Stimulated activated effector memory CD8-positive, alpha-beta T cell treated with anti-CD3 and anti-CD28 coated beads, Interleukin-12 subunit alpha, Interleukin-12 subunit beta, amount 100 ng/mL, for 72 hours (primary cell): ENCODE measurements at regions not wholly inside any gene's neighbourhood (a gene's known extent, or its start where the extent isn't known, plus 50 kb on each side); places are given as distances from the start of the nearest gene placed in this dataset.

ENCODE experiments used
- ATAC-seq: fragments of 150-1000 bp; cut with Tn5 transposase; 2 replicates; pipeline ENCODE4 v1.10.0; 2021
- DNase-seq, 2 donors: peaks; one replicate each; pipeline ENCODE4 v3.0.0; 2021 to 2022; ENCODE audit warnings: low spot score in 2 of 2
- H3K27ac Mint-ChIP-seq: one replicate; pipeline ENCODE4 v1.8.0; 2022; ENCODE audit warnings: mild to moderate bottlenecking, mixed read lengths
- H3K36me3 Mint-ChIP-seq: one replicate; pipeline ENCODE4 v1.8.0; 2022; ENCODE audit warnings: mild to moderate bottlenecking, mixed read lengths
- H3K4me1 Mint-ChIP-seq: one replicate; pipeline ENCODE4 v1.8.0; 2022; ENCODE audit warnings: mixed read lengths
- H3K4me3 Mint-ChIP-seq: one replicate; pipeline ENCODE4 v1.8.0; 2022; ENCODE audit warnings: mild to moderate bottlenecking, mixed read lengths
- H3K9me3 Mint-ChIP-seq: one replicate; pipeline ENCODE4 v1.8.0; 2022; ENCODE audit warnings: mixed read lengths

DNA sequence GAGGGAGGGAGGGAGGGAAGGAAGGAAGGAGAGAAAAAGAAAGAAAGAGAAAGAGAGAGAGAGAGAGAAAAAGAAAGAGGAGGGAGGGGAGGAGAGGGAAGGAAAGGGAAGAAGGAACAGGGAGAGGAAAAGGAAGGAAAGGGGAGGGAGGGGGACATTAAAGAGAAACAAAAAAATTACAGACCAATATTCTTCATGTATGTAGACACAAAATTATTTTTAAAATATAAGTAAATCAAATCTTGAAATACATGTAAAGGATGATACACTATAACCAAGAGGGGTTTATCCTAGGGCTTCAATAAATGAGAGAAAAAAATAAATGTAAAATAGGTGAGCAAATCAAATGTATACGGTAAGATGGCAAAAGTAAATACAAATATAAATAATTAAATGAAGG, 71.2 kb upstream of the TMEM244 start:
- ATAC-seq (no peak), DNase-seq (no peak)
- Mint-ChIP-seq H3K9me3 (no peaks in the 10 kb centered on the region), H3K4me1 (no peaks in the 10 kb centered on the region), H3K27ac (no peak overlapping the region), H3K36me3 (no peaks in the 10 kb centered on the region), H3K4me3 (no peak overlapping the region)

DNA sequence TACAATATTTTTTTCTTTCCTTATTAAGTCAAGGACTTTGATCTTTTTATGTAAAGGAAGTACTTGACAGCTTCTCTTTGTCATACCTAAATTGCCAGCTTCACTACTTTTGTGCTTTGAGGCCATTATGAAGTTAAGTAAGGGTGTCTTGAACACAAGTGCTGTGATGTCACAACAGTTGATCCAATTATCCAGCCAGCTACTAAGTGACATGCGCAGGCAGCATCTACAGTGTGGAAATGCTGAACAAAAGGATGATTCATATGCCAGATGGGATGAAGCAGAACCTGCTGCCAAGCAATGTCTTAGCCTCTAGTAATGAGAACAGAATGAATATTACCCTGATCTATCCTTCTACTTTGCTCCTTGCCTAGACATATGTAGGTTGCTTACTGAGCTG, 68.3 kb upstream of the TMEM244 start:
- Mint-ChIP-seq H3K9me3 (no peaks in the 10 kb centered on the region), H3K4me3 (no peak overlapping the region), H3K4me1 (no peaks in the 10 kb centered on the region), H3K36me3 (no peaks in the 10 kb centered on the region), H3K27ac (no peak overlapping the region)
- no peak for ATAC-seq
- DNase-seq, result no peak

DNA sequence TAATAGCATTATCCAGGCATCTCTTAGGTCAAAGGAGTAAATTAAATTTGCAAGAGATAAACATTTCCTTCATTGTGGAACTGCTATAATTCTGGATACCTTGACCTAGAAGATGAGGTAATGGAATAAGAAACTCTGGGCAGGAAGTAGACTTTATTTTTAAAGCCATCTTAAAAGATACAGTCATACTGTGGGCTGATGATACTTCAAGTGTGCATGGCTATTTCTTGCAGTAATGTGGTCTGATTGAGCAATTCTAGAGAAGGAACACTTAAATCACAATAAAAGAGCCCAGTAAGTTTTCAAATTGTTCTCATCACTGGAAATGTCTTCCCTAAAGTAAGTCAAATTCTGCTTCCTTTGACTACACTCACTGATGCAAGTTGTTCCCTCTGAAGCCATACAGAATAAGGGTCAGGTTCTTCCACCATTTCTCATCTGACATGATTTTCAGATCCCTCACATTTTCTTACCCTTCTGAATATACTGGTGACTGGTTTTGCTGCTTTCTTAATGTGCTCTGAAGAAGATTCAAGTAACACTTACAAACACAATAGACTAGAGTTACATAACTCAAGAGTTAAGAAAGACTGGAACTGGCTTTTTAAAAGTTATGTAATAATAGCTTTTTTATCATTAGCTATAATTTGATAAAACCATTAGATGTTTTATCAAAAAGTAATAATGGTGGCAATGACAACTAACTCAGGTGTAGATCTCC, 62.6 kb upstream of the TMEM244 start:
- ATAC-seq (peak; percentile 42), DNase-seq (no peak)
- Mint-ChIP-seq H3K9me3 (no peaks in the 10 kb centered on the region), H3K4me3 (no peak overlapping the region), H3K27ac (no peak overlapping the region), H3K4me1 (peaks cover 8% of the 10 kb centered on the region), H3K36me3 (no peaks in the 10 kb centered on the region)

DNA sequence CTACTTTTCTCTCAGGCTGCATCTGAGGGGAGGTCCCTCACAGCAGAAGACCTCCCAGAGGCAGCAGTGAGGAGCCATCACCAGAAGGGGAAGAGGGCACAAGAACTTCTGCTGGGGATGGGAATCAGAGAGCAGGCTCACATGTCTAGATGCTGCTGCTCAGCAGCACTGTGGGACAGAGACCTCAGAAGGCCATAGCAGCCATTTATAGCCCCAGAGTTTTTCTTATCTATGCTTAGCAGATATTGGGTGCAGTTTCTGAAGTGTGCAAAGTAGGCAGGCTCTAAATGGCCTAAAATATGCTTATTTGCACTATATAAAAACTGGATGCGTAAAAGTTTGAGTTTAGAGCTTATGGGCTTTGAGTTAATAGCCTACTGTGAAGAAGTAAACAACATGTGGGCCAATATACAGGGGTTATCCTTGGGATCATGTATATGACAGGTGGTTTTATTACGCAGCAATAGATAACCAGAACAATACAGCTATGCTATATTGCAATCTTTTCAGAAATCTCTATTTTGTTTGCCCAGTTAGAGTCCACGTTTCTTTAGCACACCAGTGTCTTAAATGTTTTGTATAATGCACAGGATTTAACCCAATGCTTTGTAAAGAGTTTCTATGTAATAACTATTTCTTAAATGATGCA, 60.2 kb upstream of the TMEM244 start:
- no peaks in the 10 kb centered on the region for H3K9me3 Mint-ChIP-seq
- ATAC-seq, result no peak
- DNase-seq, result no peak
- no peak overlapping the region for H3K27ac Mint-ChIP-seq
- H3K36me3 Mint-ChIP-seq, result no peaks in the 10 kb centered on the region
- H3K4me3 Mint-ChIP-seq, result no peak overlapping the region
- peaks cover 8% of the 10 kb centered on the region for H3K4me1 Mint-ChIP-seq

DNA sequence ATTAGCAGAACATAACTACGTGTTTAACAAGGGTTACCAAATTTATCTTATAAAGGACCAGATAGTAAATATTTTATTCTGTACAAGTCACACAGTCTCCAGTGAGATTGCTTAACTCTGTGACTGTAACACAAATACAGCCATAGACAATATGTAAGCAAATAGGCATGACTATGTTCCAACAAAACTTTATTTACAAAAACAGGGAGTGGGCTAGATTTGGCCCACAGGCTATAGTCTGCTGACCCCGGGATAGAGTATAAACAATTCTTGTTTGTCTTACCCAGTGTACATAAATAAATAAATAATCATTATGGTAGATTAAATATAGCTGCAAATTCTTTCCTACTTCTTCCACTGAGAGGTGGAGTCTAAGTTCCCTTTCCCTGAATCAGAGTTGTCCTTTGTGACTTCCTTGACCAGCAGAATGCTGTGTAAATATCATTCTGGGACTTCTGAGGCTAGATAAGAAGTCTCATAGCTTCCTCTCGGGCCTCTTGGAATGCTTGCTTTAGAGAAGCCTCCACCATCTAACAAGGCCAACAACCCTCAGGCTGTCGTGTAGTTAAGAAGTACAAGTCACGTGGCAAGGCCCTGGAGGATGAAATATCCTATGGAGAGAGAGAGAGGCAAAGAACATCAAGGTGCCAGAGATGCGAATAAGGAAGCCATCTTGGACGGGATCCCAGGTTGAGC, 59.1 kb upstream of the TMEM244 start:
- DNase-seq, result no peak

DNA sequence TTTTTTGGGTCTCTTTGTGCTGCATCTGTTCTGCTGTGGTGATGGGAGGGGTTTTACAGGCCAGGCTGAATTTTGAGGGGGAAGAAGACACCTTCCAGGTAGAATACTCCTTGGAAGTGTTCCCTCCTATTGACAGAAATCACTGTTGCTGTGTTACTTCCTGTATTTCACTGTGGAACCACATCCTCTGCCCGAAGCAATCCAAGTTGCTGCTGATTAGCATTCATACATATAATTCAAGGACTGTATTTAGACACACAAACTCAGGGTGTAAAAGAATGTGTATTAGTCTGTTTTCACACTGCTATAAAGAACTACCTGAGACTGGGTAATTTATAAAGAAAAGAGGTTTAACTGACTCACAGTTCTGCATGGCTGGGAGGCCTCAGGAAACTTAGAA, 50.6 kb upstream of the TMEM244 start:
- H3K4me3 Mint-ChIP-seq, result no peak overlapping the region
- no peaks in the 10 kb centered on the region for H3K9me3 Mint-ChIP-seq
- ATAC-seq, result no peak
- DNase-seq, result no peak
- H3K36me3 Mint-ChIP-seq, result no peaks in the 10 kb centered on the region
- no peak overlapping the region for H3K27ac Mint-ChIP-seq
- H3K4me1 Mint-ChIP-seq, result peaks cover 14% of the 10 kb centered on the region

More for the DNA sequence above, 59.1 kb upstream of the TMEM244 start:
- Mint-ChIP-seq H3K36me3 (no peaks in the 10 kb centered on the region), H3K4me3 (no peak overlapping the region), H3K4me1 (peaks cover 8% of the 10 kb centered on the region), H3K27ac (no peak overlapping the region), H3K9me3 (no peaks in the 10 kb centered on the region)
- no peak for ATAC-seq
